ENCODE measurements at regions not wholly inside any gene's neighbourhood (a gene's known extent, or its start where the extent isn't known, plus 50 kb on each side); places are given as distances from the start of the nearest gene placed in this dataset.

DNA sequence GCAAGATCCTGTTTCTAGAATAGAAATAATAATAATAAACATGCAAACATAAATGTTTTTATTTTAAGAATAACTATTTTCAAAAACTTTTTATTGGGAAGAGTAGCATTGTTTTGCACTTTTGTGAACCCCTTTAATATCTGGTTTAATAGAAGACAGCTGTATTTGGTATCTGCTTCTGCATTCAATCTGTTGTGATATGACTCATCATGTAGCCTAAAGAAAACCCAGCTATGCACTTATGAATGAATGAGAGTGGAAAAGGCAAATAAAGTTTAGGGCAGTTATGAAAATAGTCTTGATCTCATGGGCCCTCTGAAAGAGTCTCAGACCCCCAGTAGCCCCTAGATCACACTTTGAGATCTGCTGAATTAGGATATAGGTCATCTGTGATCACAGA lies 100.4 kb upstream of the PPP2R3A start:
- H3K4me1 Mint-ChIP-seq (ENCODE audit: unreplicated experiment): no peaks in the 10 kb centered on the region
- no peaks in the 10 kb centered on the region for H3K27me3 Mint-ChIP-seq (ENCODE audit: unreplicated experiment)
- no peak overlapping the region for H3K4me3 Mint-ChIP-seq (ENCODE audit: unreplicated experiment)
- no peak for DNase-seq (ENCODE audit: low spot score)
- no peaks in the 10 kb centered on the region for H3K9me3 Mint-ChIP-seq (ENCODE audit: unreplicated experiment)
- TF ChIP-seq, protein P1, sequence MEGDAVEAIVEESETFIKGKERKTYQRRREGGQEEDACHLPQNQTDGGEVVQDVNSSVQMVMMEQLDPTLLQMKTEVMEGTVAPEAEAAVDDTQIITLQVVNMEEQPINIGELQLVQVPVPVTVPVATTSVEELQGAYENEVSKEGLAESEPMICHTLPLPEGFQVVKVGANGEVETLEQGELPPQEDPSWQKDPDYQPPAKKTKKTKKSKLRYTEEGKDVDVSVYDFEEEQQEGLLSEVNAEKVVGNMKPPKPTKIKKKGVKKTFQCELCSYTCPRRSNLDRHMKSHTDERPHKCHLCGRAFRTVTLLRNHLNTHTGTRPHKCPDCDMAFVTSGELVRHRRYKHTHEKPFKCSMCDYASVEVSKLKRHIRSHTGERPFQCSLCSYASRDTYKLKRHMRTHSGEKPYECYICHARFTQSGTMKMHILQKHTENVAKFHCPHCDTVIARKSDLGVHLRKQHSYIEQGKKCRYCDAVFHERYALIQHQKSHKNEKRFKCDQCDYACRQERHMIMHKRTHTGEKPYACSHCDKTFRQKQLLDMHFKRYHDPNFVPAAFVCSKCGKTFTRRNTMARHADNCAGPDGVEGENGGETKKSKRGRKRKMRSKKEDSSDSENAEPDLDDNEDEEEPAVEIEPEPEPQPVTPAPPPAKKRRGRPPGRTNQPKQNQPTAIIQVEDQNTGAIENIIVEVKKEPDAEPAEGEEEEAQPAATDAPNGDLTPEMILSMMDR (IDR thresholded peaks at IDR 0.05; ENCODE audit: unreplicated experiment): no peak
- no peak overlapping the region for H3K27ac Mint-ChIP-seq (ENCODE audit: unreplicated experiment)
- no peaks in the 10 kb centered on the region for H3K36me3 Mint-ChIP-seq (ENCODE audit: low read depth, unreplicated experiment)

GRCh38 chr3:135865553-135865952 lies 100.0 kb upstream of the PPP2R3A start:
- no peaks in the 10 kb centered on the region for H3K27me3 Mint-ChIP-seq (ENCODE audit: unreplicated experiment)
- no peaks in the 10 kb centered on the region for H3K9me3 Mint-ChIP-seq (ENCODE audit: unreplicated experiment)
- no peak overlapping the region for H3K4me3 Mint-ChIP-seq (ENCODE audit: unreplicated experiment)
- DNase-seq (ENCODE audit: low spot score): no peak
- TF ChIP-seq, protein P1 (IDR thresholded peaks at IDR 0.05; ENCODE audit: unreplicated experiment): no peak
- H3K36me3 Mint-ChIP-seq (ENCODE audit: low read depth, unreplicated experiment): no peaks in the 10 kb centered on the region
- H3K4me1 Mint-ChIP-seq (ENCODE audit: unreplicated experiment): no peaks in the 10 kb centered on the region
- H3K27ac Mint-ChIP-seq (ENCODE audit: unreplicated experiment): no peak overlapping the region

GRCh38 chr3:135867911-135868310 lies 97.6 kb upstream of the PPP2R3A start:
- Mint-ChIP-seq H3K27me3 (ENCODE audit: unreplicated experiment) (no peaks in the 10 kb centered on the region), H3K4me1 (ENCODE audit: unreplicated experiment) (no peaks in the 10 kb centered on the region), H3K4me3 (ENCODE audit: unreplicated experiment) (no peak overlapping the region), H3K9me3 (ENCODE audit: unreplicated experiment) (no peaks in the 10 kb centered on the region), H3K36me3 (ENCODE audit: low read depth, unreplicated experiment) (no peaks in the 10 kb centered on the region), H3K27ac (ENCODE audit: unreplicated experiment) (no peak overlapping the region)
- TF ChIP-seq, protein P1 (IDR thresholded peaks at IDR 0.05; ENCODE audit: unreplicated experiment): no peak
- no peak for DNase-seq (ENCODE audit: low spot score)

GRCh38 chr3:135868801-135869200 lies 96.7 kb upstream of the PPP2R3A start:
- no peaks in the 10 kb centered on the region for H3K36me3 Mint-ChIP-seq (ENCODE audit: low read depth, unreplicated experiment)
- no peaks in the 10 kb centered on the region for H3K27me3 Mint-ChIP-seq (ENCODE audit: unreplicated experiment)
- no peaks in the 10 kb centered on the region for H3K9me3 Mint-ChIP-seq (ENCODE audit: unreplicated experiment)
- H3K4me1 Mint-ChIP-seq (ENCODE audit: unreplicated experiment): no peaks in the 10 kb centered on the region
- TF ChIP-seq, protein P1 (IDR thresholded peaks at IDR 0.05; ENCODE audit: unreplicated experiment): no peak
- H3K27ac Mint-ChIP-seq (ENCODE audit: unreplicated experiment): no peak overlapping the region
- DNase-seq (ENCODE audit: low spot score): no peak
- no peak overlapping the region for H3K4me3 Mint-ChIP-seq (ENCODE audit: unreplicated experiment)

DNA sequence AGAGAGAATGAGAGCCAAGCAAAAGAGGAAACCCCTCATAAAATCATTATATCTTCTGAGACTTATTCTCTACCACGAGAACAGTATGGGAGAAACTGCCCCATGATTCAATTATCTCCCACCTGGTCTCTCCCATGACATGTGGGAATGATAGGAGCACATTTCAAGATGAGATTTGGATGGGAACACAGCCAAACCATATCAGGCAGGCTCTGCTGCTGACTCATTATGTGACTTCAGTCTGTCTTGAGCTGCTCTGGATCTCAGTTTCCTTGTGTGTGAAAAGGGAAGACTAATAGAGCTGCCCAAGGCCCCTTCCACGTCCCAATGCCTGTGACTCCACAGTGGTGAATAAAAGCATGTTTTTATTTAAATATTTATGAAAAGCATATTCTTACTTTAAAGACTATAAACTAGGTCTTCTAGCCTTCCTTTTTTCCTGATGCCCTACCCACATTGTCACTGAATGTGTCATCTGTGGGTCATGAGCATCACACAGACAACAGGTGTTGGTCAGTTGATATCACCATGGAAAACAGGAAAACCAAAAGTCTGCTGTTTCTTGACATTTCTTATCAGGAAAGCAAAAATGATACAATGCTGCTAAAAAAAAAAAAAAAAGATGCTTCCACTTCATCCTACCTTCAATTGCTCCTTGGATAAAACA lies 96.0 kb upstream of the PPP2R3A start:
- H3K27me3 Mint-ChIP-seq (ENCODE audit: unreplicated experiment): no peaks in the 10 kb centered on the region
- no peak for DNase-seq (ENCODE audit: low spot score)
- TF ChIP-seq, protein P1 (IDR thresholded peaks at IDR 0.05; ENCODE audit: unreplicated experiment): no peak
- H3K27ac Mint-ChIP-seq (ENCODE audit: unreplicated experiment): no peak overlapping the region
- H3K4me1 Mint-ChIP-seq (ENCODE audit: unreplicated experiment): no peaks in the 10 kb centered on the region
- no peaks in the 10 kb centered on the region for H3K9me3 Mint-ChIP-seq (ENCODE audit: unreplicated experiment)
- H3K4me3 Mint-ChIP-seq (ENCODE audit: unreplicated experiment): no peak overlapping the region
- no peaks in the 10 kb centered on the region for H3K36me3 Mint-ChIP-seq (ENCODE audit: low read depth, unreplicated experiment)

Data from endothelial cell (in vitro differentiated cells).